ENCODE measurements at regions not wholly inside any gene's neighbourhood (a gene's known extent, or its start where the extent isn't known, plus 50 kb on each side); places are given as distances from the start of the nearest gene placed in this dataset.
A peak's percentile ranks its signal among the peaks of the same experiment; 100 is the strongest.

DNA sequence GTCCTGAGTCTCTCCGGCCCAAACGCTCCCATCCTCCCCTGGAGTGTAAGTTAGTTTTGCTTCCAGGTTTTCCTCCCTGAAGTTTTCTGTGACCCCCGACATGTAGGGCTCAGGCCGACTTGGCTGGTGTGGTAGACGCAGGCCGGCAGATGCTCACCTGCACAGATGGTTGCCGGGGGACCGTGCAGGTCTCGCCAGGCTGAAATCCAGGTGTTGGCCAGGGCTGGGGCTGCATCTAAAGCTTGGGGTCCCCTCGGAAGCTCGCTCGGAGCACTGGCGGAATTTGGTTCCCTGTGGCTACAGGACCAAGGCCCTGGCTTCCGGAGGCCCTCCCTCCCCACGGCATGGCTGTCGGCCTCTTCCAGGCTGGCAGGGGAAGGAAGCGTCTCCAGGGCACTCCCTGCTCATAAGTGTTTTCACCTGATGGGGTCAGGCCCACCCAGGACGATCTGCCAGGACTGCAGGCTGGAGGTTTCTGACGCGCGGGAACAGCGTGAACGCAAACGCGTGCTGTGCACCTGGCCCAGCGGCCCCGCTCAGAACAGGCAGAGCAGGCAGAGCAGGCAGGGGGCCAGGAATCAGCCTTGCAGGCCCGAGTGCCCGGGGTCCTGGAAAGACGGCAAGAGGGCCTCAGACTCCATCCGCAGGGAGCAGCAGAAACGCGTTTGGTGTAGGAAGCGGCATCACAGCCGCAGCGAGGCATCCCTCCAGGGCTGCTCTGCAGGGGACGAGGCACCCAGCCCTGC lies 258.2 kb downstream of the BRD1 start:
- TF ChIP-seq, protein P1, sequence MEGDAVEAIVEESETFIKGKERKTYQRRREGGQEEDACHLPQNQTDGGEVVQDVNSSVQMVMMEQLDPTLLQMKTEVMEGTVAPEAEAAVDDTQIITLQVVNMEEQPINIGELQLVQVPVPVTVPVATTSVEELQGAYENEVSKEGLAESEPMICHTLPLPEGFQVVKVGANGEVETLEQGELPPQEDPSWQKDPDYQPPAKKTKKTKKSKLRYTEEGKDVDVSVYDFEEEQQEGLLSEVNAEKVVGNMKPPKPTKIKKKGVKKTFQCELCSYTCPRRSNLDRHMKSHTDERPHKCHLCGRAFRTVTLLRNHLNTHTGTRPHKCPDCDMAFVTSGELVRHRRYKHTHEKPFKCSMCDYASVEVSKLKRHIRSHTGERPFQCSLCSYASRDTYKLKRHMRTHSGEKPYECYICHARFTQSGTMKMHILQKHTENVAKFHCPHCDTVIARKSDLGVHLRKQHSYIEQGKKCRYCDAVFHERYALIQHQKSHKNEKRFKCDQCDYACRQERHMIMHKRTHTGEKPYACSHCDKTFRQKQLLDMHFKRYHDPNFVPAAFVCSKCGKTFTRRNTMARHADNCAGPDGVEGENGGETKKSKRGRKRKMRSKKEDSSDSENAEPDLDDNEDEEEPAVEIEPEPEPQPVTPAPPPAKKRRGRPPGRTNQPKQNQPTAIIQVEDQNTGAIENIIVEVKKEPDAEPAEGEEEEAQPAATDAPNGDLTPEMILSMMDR (IDR thresholded peaks at IDR 0.05) = no peak
- H3K4me3 ChIP-seq = no peak overlapping the region
- WGBS, 3 donors = 78 to 86% (median 79%) methylated on average over 36 to 37 of the region's 37 CpGs
- no peak for ATAC-seq
- no peaks in the 10 kb centered on the region for H3K4me1 ChIP-seq
- intact Hi-C loops (cut with DNase I) = no loop called here
- no peak overlapping the region for H3K27ac ChIP-seq
- no peaks in the 10 kb centered on the region for H3K9me3 ChIP-seq
- peak in 1 of 2 donors; percentile 39 for DNase-seq
- H3K27me3 ChIP-seq (ENCODE audit: insufficient read depth in 3 of 3, low read length in 2 of 3) = no peaks in the 10 kb centered on the region
- H3K36me3 ChIP-seq (ENCODE audit: insufficient read depth in 1 of 2, low read depth in 1 of 2) = no peaks in the 10 kb centered on the region

DNA sequence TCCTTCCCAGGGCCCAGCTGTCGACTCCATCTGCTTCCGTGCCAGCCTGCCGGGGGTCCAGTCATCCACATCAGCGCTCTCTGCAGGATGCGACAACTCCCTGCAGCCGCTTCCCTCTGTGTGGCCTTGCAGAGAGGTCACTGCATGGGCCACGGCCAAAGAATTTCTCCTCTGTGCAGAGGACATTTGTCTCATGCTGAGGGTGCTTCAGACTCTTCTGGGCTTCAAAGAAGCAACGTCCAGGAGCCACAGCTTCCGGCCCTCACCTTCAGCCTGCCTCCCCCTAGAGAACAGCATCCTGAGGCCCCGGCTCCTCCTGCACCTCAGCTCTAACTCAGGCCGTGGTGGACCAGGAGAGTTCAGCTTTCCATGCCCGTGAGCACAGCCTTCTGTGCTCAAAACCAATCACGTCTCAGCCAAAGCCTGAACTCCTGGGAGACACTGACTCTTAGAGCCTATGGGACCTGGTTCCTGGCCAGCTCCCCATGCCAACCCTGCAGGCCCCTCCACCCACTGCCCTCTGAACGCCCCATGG lies 258.9 kb downstream of the BRD1 start:
- intact Hi-C loops (cut with DNase I) = no loop called here
- DNase-seq (peak in 1 of 2 donors; percentile 23), ATAC-seq (no peak)
- WGBS, 3 donors = 65 to 70% (median 65%) methylated on average over 14 of the region's 14 CpGs
- Histone ChIP-seq H3K4me3 (no peak overlapping the region), H3K36me3 (ENCODE audit: insufficient read depth in 1 of 2, low read depth in 1 of 2) (no peaks in the 10 kb centered on the region), H3K27ac (no peak overlapping the region), H3K4me1 (no peaks in the 10 kb centered on the region), H3K27me3 (ENCODE audit: insufficient read depth in 3 of 3, low read length in 2 of 3) (no peaks in the 10 kb centered on the region), H3K9me3 (no peaks in the 10 kb centered on the region)
- TF ChIP-seq, protein P1 (IDR thresholded peaks at IDR 0.05) = no peak

DNA sequence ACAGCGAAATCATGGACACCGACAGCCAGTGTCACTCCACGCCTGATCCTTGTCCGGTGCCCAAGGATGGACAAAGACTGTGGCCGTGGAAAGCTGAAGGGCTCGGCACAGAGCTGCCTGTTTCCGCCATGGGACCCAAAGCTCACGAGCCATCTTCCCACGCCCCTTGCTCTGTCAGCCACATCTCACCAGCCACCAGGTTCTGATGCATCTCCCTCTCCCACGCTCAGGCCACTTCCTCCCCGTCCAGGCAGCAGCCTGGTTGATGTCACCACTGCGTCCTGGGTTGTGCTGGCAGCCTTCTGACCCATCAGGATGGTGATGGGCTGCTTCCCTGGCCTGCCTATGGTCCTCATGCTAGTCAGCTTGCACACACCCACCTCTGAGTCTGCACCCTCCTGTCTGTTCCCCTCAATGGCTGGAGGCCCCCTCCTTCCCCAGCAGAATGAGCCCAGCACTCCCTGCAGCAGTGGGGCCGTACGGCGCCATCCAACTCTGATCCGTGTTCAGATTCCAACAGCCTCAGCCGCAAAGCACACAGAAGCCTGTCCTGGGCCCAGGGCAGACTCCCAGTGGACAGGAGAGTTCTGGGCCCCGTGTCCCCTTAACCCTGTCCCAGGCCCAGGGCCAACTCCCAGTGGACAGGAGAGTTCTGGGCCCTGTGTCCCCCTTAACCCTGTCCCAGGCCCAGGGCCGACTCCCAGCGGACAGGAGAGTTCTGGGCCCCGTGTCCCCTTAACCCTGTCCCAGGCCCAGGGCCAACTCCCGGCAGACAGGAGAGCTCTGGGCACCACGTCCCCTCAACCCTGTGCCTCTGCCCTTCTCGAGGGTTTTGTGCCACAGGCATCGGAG lies 259.5 kb downstream of the BRD1 start:
- ATAC-seq = no peak
- TF ChIP-seq, protein P1 (IDR thresholded peaks at IDR 0.05) = no peak
- no peaks in the 10 kb centered on the region for H3K4me1 ChIP-seq
- no peaks in the 10 kb centered on the region for H3K9me3 ChIP-seq
- no peak overlapping the region for H3K27ac ChIP-seq
- DNase-seq = no peak
- no peaks in the 10 kb centered on the region for H3K27me3 ChIP-seq (ENCODE audit: insufficient read depth in 3 of 3, low read length in 2 of 3)
- intact Hi-C loops (cut with DNase I) = no loop called here
- H3K4me3 ChIP-seq = no peak overlapping the region
- 74 to 76% (median 75%) methylated on average over 23 to 25 of the region's 25 CpGs for WGBS, 3 donors
- H3K36me3 ChIP-seq (ENCODE audit: insufficient read depth in 1 of 2, low read depth in 1 of 2) = no peaks in the 10 kb centered on the region

DNA sequence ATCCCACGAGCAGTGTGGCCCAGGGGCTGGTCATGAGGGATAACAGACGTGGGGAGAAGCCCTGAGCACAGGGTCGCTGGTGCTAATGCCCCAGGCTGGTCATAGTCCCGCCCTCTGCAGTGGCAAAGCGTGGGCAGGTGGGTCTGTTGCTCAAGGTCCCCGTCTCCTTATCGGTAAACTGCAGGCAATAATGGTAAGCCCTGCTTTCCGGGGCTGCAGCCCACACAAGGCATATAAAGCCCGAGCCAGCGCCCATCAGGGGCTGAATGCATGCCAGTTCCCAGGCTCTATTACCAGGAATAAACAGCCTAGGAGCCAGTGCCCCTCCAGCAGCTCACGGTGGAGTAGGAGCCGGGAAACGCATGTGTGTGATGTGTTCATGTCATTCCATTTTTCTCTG lies 261.0 kb downstream of the BRD1 start:
- intact Hi-C loops (cut with DNase I) = no loop called here
- H3K27me3 ChIP-seq (ENCODE audit: insufficient read depth in 3 of 3, low read length in 2 of 3) = no peaks in the 10 kb centered on the region
- no peak overlapping the region for H3K4me3 ChIP-seq
- no peaks in the 10 kb centered on the region for H3K36me3 ChIP-seq (ENCODE audit: insufficient read depth in 1 of 2, low read depth in 1 of 2)
- H3K4me1 ChIP-seq = no peaks in the 10 kb centered on the region
- no peak overlapping the region for H3K27ac ChIP-seq
- DNase-seq (peak in 1 of 2 donors; percentile 23), ATAC-seq (no peak)
- WGBS, 3 donors = 56 to 65% (median 56%) methylated on average over 13 of the region's 13 CpGs
- no peaks in the 10 kb centered on the region for H3K9me3 ChIP-seq
- TF ChIP-seq, protein P1 (IDR thresholded peaks at IDR 0.05) = no peak

All from psoas muscle (tissue), 7 donors.